Right lobe of liver (tissue), 4 donors: ENCODE measurements at regions not wholly inside any gene's neighbourhood (a gene's known extent, or its start where the extent isn't known, plus 50 kb on each side); places are given as distances from the start of the nearest gene placed in this dataset.

ENCODE experiments used
- POLR2A ChIP-seq: fragments of 450-650 bp; IDR thresholded peaks from one replicate; pipeline ENCODE4 v1.6.1; 2017; ENCODE audit warnings: antibody characterized with exemption, mild to moderate bottlenecking
- TF ChIP-seq, protein P1 (sequence below), 4 donors: fragments of 200-600 bp in 3 of 4; fragments of 450-650 bp in 1 of 4; IDR thresholded peaks; one replicate each; pipeline versions ENCODE4 v1.5.1 to v1.8.0; 2016 to 2022; ENCODE audit warnings: antibody characterized with exemption in 4 of 4, mild to moderate bottlenecking in 2 of 4
- donor health status: DM: no; HTN: no; CAD: no.
- donor health status: DM: no; HTN: no; CAD: no.
- donor health status: DM: no; HTN: yes; CAD: no.

DNA sequence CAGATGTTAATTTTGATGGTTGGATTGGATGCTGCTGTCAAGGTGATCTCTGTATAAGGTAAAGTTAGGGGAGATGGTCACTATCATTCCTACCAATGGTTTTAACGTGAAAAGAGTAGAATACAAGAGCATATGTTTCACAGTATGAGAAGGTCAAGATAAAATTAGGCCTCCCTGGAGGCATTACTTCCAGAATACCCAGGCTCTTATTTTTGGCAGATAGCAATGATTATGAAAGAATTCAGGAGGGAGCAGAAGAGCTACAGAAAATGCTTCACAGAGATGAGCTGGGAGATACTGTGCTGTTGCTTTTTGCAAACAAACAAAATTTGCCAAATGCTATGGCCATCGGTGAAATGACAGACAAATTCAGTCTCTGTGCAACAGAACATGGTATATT is 547.5 kb upstream of the SPRY2 start:
- TF ChIP-seq POLR2A = no peak
- TF ChIP-seq, protein P1, sequence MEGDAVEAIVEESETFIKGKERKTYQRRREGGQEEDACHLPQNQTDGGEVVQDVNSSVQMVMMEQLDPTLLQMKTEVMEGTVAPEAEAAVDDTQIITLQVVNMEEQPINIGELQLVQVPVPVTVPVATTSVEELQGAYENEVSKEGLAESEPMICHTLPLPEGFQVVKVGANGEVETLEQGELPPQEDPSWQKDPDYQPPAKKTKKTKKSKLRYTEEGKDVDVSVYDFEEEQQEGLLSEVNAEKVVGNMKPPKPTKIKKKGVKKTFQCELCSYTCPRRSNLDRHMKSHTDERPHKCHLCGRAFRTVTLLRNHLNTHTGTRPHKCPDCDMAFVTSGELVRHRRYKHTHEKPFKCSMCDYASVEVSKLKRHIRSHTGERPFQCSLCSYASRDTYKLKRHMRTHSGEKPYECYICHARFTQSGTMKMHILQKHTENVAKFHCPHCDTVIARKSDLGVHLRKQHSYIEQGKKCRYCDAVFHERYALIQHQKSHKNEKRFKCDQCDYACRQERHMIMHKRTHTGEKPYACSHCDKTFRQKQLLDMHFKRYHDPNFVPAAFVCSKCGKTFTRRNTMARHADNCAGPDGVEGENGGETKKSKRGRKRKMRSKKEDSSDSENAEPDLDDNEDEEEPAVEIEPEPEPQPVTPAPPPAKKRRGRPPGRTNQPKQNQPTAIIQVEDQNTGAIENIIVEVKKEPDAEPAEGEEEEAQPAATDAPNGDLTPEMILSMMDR (IDR thresholded peaks at IDR 0.05) = no peak
